GM18907 (cell line): ENCODE measurements at regions not wholly inside any gene's neighbourhood (a gene's known extent, or its start where the extent isn't known, plus 50 kb on each side); places are given as distances from the start of the nearest gene placed in this dataset.

Source experiments
- ATAC-seq: cut with Tn5 transposase; IDR thresholded peaks from one replicate; pipeline ENCODE4 v1.9.1; 2021; ENCODE audit warnings: mild to moderate bottlenecking, moderate library complexity; ENCODE audit not compliant: unreplicated experiment

GRCh38 chr5:135220394-135221186 is 178.4 kb downstream of the MACROH2A1 start:
- ATAC-seq: no peak

GRCh38 chr5:135219868-135220267 is 179.2 kb downstream of the MACROH2A1 start:
- ATAC-seq: no peak

GRCh38 chr5:135218790-135219568 is 180.1 kb downstream of the MACROH2A1 start:
- ATAC-seq: no peak

GRCh38 chr5:135218486-135218755 is 180.6 kb downstream of the MACROH2A1 start:
- ATAC-seq: no peak

- no peak for ATAC-seq
These were observed 181.2 kb downstream of the MACROH2A1 start for GRCh38 chr5:135217669-135218485.

- ATAC-seq: no peak
These were observed 182.3 kb downstream of the MACROH2A1 start for GRCh38 chr5:135216471-135217343.

GRCh38 chr5:135215617-135216470 is 181.8 kb upstream of the PITX1 start:
- no peak for ATAC-seq

GRCh38 chr5:135214897-135215616 is 181.0 kb upstream of the PITX1 start:
- no peak for ATAC-seq

GRCh38 chr5:135213466-135214239 is 179.6 kb upstream of the PITX1 start:
- ATAC-seq: no peak

- ATAC-seq: no peak
These were observed 179.0 kb upstream of the PITX1 start for GRCh38 chr5:135213027-135213386.

- no peak for ATAC-seq
These were observed 178.5 kb upstream of the PITX1 start for GRCh38 chr5:135212361-135213026.

GRCh38 chr5:135211791-135212190 is 177.8 kb upstream of the PITX1 start:
- no peak for ATAC-seq

GRCh38 chr5:135211083-135211790 is 177.2 kb upstream of the PITX1 start:
- ATAC-seq: no peak

- ATAC-seq: no peak
These were observed 176.4 kb upstream of the PITX1 start for GRCh38 chr5:135210286-135211055.

- no peak for ATAC-seq
These were observed 175.1 kb upstream of the PITX1 start for GRCh38 chr5:135208903-135209721.

GRCh38 chr5:135208555-135208902 is 174.5 kb upstream of the PITX1 start:
- ATAC-seq: no peak
